HG02571 (cell line): ENCODE measurements at regions not wholly inside any gene's neighbourhood (a gene's known extent, or its start where the extent isn't known, plus 50 kb on each side); places are given as distances from the start of the nearest gene placed in this dataset.

Experiments
- ATAC-seq: cut with Tn5 transposase; IDR thresholded peaks from one replicate; pipeline ENCODE4 v1.9.1; 2021; ENCODE audit warnings: mild to moderate bottlenecking, moderate library complexity; ENCODE audit not compliant: unreplicated experiment

DNA sequence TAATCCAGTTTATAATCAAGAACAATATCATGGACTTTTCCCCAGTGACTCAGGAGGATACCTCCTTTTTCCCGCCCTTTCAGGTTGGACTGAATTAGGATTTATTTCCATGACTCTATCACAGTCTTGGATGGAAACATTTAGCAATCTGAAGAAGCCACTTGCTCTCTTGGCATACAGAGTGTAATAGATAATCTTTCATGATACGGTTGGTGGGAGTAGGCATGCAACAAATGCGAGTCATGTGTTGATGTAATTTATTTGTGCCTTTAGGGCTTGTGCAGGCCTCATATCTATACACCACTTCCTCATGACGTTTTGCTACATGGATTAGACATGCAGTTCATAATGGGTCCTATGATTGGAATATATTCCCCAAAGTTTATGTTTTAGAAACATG lies 54.2 kb upstream of the MCTP2 start:
- no peak for ATAC-seq

DNA sequence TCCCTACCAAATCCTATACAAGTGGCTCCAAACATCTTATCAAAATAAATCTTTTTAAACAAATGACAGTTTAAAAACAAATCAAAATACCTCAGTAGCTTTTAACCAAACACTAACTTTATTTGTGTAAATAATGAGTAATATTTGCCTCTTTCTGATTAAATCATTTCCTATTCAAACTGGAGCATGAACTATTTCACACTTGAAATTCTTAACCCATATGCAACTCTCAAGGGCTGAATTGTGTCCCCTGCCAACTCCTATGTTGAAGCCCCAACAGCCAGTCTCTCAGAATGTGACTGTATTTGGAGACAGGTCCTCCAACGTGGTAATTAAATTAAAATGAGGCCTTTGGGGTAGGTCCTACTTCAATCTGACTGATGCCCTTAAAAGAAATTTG lies 55.9 kb upstream of the MCTP2 start:
- no peak for ATAC-seq

- peak; percentile 81 for ATAC-seq
These were observed 57.0 kb upstream of the MCTP2 start for GRCh38 chr15:94174399-94174802.

DNA sequence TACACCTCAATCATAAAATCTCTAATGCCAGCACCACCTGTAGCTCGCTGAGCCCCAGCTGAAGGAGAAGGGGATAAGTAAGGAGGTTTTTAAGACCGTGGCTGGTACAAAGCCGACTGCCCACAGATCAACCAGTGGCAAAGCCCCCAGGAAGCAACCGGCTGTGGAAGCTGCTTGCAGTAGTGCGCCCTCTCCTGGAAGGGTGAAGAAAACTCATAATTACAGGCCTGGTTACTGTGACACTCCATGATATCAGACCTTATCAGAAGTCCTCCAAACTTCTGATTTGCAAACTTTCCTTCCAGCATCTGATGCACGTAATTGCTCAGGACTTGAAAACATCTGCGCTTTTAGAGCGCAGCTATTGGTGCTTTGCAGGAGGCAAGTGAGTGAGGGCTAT lies 63.1 kb upstream of the MCTP2 start:
- no peak for ATAC-seq

DNA sequence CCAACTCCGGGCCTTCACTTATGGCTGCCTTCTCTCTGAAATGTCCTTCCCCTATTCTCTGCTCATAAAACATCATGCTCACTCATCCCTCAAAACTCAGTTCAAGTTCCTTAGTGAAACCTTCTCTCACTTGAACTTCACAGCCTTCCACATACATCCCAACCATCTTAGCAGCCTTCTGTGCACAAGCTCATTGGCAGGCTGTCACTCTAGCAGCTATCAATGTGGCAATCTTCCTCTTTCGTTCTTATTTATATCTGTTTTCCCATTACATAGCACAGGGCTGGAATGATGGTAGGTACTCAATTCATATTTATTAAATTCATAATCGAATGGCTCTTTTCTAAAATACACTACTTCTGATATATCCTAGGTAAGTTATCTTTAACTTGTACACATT lies 66.4 kb upstream of the MCTP2 start:
- ATAC-seq = no peak

DNA sequence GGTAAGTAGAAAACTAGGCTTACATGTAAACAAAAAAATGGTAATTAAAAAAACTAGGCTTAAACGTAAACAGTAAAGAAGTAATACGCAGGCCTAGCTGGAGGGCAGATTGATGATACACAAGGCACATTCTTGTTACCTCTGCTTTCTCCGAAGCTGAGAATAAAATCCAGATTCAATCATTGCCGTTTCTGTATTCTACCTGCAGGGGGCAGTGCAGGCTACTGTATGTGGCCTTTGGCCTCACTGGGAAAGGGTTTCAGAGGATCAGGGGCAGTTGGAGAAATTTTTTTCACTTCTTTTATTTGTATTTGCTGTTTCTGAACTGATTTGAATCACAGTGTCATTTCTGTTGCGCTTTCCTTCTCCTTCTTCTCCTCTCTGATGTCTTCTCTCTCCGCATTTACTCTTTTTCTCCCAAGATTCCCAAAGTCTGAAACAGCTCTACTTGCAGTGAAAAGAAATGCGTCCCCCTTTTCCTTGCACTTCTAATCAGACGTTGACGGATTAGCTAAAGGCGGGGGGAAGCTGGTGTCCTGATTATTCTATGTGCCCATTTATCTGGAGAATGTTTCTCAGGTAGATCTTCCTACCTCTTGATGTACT lies 67.1 kb upstream of the MCTP2 start:
- ATAC-seq = no peak

GRCh38 chr15:94162939-94163338 lies 68.4 kb upstream of the MCTP2 start:
- ATAC-seq = no peak

DNA sequence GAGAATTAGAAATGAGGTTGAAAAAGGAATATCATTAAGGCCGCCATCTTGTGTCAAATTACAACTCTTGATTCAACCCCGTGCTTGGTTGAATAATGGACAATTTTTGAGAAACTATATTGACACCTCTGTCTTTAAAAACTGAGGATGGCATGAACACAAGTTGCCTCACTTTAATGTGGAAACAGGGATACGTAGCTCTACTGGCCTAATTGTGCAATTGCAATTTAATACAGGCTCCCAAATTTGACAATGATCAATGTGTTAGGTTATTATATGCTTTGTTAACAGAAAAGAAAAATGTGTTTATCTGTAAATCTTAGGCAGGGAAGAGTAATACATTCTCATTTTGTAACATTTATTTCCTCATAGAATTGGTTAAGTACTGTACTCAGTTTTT lies 77.1 kb upstream of the MCTP2 start:
- no peak for ATAC-seq

DNA sequence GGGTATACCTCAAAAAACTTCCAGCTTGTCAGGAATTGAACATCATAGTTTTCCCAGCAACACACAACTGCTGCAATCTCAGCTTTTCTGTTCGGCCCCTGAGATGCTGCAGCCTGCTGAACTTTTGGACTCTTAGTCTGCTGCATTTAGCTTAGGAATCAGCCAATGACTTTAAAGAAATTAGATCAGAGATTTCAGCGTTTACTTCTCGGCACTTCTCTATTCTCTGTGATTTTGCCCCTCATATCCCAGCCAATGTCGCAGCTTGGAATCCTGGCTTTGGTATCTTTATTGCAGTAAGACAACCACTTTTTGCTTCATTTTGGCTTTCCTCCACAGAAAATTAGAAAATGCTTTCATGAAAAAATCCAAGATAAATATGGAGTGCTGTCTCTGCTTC lies 86.3 kb upstream of the MCTP2 start:
- ATAC-seq = no peak

DNA sequence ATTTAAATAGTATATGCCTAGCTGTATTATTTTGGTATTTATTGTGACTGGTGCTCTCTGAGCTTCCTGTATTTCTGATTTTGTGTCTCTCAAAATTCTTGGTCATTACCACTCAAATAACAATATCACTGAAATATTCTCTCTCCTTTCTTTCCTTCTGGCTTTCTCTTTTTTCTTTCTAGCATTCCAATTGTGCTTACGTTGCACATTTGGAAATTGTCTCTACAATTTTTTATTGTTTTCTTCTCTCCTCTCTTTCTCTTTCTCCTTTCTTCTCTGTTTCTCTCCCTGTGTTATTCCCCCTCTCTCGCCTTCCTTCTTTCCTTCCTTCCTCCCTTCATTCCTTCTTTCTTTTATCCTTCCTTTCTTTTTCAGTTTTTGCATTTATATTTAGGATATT lies 89.6 kb upstream of the MCTP2 start:
- ATAC-seq = no peak

- no peak for ATAC-seq
These were observed 95.7 kb upstream of the MCTP2 start for GRCh38 chr15:94135486-94136147.

DNA sequence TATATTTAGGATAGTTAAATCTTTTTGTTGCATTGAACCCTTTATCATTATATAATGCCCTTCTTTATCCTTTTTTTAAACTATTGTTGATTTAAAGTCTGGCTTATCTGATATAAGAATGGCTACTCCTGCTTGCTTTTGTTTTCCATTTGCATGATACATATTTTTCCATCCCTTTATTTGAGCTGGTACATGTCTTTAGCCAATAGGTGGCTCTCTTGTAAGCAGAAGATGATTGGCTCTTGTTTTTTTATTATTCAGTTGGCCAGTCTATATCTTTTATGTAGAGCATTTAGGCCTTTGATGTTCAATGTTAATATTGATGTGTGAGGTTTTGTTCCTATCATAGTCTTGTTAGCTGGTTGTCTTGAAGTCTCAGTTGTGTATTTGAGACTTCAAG lies 99.5 kb upstream of the MCTP2 start:
- ATAC-seq = no peak

DNA sequence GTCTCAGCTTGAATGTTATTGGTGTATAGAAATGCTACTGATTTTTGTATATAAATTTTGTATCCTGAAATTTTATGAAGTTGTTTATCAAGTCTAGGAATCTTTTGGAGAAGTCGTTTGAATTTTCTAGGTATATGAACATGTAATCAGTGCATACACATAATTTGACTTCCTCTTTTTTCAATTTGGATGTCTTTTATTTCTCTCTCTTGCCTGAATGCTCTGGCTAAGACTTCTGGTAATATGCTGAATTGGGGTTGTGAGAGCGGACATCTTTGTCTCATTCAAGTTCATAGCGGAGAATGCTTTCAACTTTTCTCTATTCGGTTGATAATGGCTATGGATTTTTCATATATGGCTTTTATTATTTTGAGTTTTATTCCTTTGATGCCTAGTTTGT lies 100.9 kb upstream of the MCTP2 start:
- no peak for ATAC-seq

- ATAC-seq = no peak
These were observed 104.4 kb upstream of the MCTP2 start for GRCh38 chr15:94127006-94127405.

- ATAC-seq = no peak
These were observed 105.7 kb upstream of the MCTP2 start for GRCh38 chr15:94125698-94126097.

DNA sequence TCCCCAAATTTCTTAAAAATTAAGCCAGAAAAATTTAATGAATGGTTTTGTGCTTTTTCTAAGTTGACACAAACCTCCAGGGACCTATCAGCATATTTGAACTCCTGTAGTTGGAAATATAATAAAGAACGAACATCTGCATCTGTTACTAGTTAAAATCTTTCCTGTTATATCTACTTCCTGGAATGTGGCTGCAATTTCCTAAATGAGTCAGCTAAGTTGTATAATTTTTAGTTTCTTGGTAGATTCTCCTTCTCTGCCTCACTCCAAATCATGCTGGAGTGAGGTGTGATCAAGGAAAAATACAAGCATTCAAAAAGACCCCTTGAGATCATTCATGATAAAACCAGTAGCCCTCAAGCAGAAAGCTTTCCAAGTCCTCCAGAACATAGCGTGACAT lies 106.2 kb upstream of the MCTP2 start:
- no peak for ATAC-seq

DNA sequence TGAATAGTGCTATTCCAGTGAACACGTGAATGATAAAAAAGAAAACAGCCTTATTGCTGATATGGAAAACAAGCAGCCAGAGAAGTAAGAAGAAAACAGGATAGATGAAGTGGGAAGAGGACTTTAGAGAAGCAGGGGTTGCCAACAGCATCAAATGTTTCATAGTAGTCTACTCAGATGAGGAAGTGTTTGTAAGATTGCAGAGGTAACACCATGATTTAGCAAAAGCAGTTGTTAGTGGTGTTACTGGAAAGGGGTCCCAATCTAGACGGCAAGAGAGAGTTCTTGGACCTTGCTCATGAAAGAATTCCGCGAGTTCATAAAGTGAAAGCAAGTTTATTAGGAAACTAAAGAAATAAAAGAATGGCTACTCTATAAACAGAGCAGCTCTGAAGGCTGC lies 108.8 kb upstream of the MCTP2 start:
- ATAC-seq = no peak

DNA sequence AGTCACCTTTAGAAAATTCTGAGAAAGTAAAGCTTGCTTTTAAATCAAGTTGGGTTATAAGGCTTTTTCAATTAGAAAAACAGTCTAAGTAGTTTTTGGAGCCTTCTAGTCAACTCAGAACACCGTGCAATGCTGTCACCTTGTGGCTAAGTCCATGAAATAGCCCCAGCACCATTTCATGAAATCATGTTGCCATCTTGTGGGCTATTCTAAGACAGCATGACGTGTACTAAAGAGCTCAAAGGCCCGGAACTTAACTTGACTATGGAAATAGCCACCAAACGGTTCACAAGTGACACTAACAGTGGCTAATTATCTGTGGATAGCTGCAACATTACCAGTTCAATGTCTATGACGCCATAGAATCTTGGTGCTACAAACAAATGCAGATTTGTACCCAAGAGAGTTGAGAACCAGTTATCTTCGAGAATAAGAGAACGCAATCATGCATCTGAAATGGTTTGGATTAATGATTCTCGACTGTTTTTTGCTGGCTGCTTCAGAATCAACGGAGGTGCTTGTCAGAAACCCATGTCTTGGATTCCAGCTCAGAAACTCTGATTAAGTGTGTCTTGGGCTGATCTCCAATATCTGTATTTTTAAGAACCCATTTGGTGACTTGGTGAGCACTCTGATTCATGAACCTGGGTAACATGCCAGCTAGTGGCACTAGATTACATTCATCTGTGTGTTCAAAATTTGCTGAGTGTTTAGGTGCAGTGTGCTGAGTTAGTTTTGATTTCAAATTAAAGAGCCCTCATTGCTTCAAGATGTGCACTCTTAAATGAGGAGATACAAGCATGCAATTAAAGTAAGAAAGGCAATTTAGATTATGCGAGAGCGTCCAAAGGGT lies 111.2 kb upstream of the MCTP2 start:
- peak; percentile 98 for ATAC-seq

- peak; percentile 22 for ATAC-seq
These were observed 112.0 kb upstream of the MCTP2 start for GRCh38 chr15:94119298-94119811.

DNA sequence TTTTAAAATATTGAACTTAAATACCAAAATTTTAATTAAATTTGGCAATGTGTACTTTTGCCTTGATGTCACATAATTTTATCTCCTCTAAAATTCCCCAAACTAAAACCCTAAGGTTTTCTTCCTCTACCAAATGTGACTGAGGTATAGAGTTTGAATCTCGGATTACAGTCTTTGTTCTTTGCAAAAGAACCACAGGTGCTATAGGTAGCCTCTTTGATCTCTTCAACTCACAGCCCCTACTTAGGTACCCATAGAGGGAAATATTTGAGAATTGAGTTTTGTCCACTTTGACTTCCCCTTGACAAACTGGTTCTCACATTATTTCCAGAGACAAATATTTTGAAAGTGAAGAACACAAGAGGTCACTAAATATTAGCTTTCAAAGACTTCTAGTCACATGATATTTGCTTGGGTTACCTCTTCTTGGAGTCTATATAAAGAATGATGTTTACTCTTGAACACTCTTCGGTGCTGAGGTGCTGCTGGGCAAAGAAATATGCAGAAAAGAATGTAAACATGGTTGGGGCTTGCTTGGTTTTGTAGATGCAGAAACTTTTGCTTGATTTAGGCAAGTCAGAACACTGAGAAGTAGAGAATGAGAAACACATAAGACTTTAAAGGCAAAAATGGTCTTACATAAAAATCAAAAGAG lies 120.8 kb upstream of the MCTP2 start:
- ATAC-seq = no peak

DNA sequence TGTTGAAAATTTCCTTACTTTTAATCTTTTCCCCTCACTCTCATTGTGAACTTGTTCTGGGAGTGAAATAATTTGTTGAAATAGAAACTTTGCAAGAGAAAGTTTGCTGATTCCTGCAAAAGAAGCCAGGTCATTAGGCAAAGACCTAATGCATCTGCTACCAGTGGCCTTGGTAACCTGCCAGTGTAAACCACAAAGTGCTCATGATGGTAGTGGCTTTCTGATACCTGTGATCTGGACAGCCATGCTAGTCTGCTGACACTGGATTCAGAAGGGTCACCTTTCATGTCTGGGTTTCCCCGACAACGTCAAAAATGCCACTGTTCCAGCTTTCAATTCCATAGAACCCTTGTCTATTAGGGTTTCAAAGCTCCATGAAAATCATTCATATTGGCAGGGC lies 123.7 kb upstream of the MCTP2 start:
- no peak for ATAC-seq
